H9 (cell line): ENCODE measurements at regions not wholly inside any gene's neighbourhood (a gene's known extent, or its start where the extent isn't known, plus 50 kb on each side); places are given as distances from the start of the nearest gene placed in this dataset.

Experiments used
- DNase-seq: peaks from one replicate; pipeline ENCODE4 v3.0.0-alpha.2; 2017
- H2AFZ ChIP-seq: one replicate; pipeline ENCODE4 v1.6.1; 2013; ENCODE audit warnings: mild to moderate bottlenecking, low read length, control low read depth, moderate library complexity
- H2AK5ac ChIP-seq: 2 replicates; pipeline ENCODE4 v1.6.1; 2013; ENCODE audit warnings: low read length, control low read depth, mixed read lengths; ENCODE audit not compliant: insufficient read length
- H2BK120ac ChIP-seq: one replicate; pipeline ENCODE4 v1.6.1; 2013; ENCODE audit warnings: low read depth, mild to moderate bottlenecking, low read length, control low read depth, inconsistent platforms; ENCODE audit not compliant: poor library complexity, severe bottlenecking
- H2BK12ac ChIP-seq: 2 replicates; pipeline ENCODE4 v1.6.1; 2013; ENCODE audit warnings: low read length, control low read depth, mixed read lengths, low read depth; ENCODE audit not compliant: insufficient read length
- H2BK15ac ChIP-seq: 2 replicates; pipeline ENCODE4 v1.6.1; 2013; ENCODE audit warnings: low read depth, low read length, control low read depth
- H2BK20ac ChIP-seq: one replicate; pipeline ENCODE4 v1.6.1; 2013; ENCODE audit warnings: low read depth, mild to moderate bottlenecking, low read length, control low read depth, inconsistent platforms; ENCODE audit not compliant: poor library complexity, severe bottlenecking
- H2BK5ac ChIP-seq: 2 replicates; pipeline ENCODE4 v1.6.1; 2013; ENCODE audit warnings: low read length, control low read depth, mixed read lengths; ENCODE audit not compliant: insufficient read length
- H3K14ac ChIP-seq: 2 replicates; pipeline ENCODE4 v1.6.1; 2013; ENCODE audit warnings: low read length, control low read depth; ENCODE audit not compliant: insufficient read depth
- H3K18ac ChIP-seq: 2 replicates; pipeline ENCODE4 v1.6.1; 2013; ENCODE audit warnings: low read depth, mild to moderate bottlenecking, mixed read lengths, low read length, control low read depth; ENCODE audit not compliant: insufficient read length
- H3K23ac ChIP-seq: 2 replicates; pipeline ENCODE4 v1.6.1; 2013; ENCODE audit warnings: low read length, control low read depth, mixed read lengths, low read depth; ENCODE audit not compliant: insufficient read length
- H3K23me2 ChIP-seq: 2 replicates; pipeline ENCODE4 v1.6.1; 2013; ENCODE audit warnings: low read depth, mild to moderate bottlenecking, mixed read lengths, low read length, control low read depth; ENCODE audit not compliant: insufficient read length, poor library complexity, severe bottlenecking
- H3K27ac ChIP-seq: 2 replicates; pipeline ENCODE4 v1.5.1; 2013; ENCODE audit warnings: low read length, control low read depth, mixed read lengths, low read depth; ENCODE audit not compliant: insufficient read length
- H3K27me3 ChIP-seq: 2 replicates; pipeline ENCODE4 v1.6.1; 2013; ENCODE audit warnings: low read length, control low read depth, inconsistent platforms; ENCODE audit not compliant: insufficient read depth
- H3K4ac ChIP-seq: 2 replicates; pipeline ENCODE4 v1.6.1; 2013; ENCODE audit warnings: low read depth, mild to moderate bottlenecking, control low read depth, inconsistent platforms, low read length, moderate library complexity
- H3K4me1 ChIP-seq: 2 replicates; pipeline ENCODE4 v1.6.1; 2013; ENCODE audit warnings: low read length, control low read depth, inconsistent platforms; ENCODE audit not compliant: insufficient read depth
- H3K4me2 ChIP-seq: 2 replicates; pipeline ENCODE4 v1.6.1; 2013; ENCODE audit warnings: low read length, control low read depth, mixed read lengths; ENCODE audit not compliant: insufficient read length, insufficient read depth
- H3K56ac ChIP-seq: 2 replicates; pipeline ENCODE4 v1.6.1; 2013; ENCODE audit warnings: low read depth, mild to moderate bottlenecking, mixed read lengths, low read length, control low read depth; ENCODE audit not compliant: insufficient read length
- H3K79me1 ChIP-seq: 2 replicates; pipeline ENCODE4 v1.6.1; 2013; ENCODE audit warnings: low read depth, mild to moderate bottlenecking, moderate library complexity, low read length, control low read depth, inconsistent platforms; ENCODE audit not compliant: insufficient read depth, poor library complexity, severe bottlenecking
- H3K79me2 ChIP-seq: 2 replicates; pipeline ENCODE4 v1.6.1; 2013; ENCODE audit warnings: low read length, control low read depth, inconsistent platforms; ENCODE audit not compliant: insufficient read depth
- H3K9ac ChIP-seq: 2 replicates; pipeline ENCODE4 v1.6.1; 2013; ENCODE audit warnings: low read length, control low read depth, mixed read lengths; ENCODE audit not compliant: insufficient read length; ENCODE audit errors: extremely low read depth
- H3K9me3 ChIP-seq: one replicate; pipeline ENCODE4 v1.6.1; 2013; ENCODE audit warnings: low read depth, low read length, inconsistent platforms; ENCODE audit not compliant: control insufficient read depth
- H3T11ph ChIP-seq: one replicate; pipeline ENCODE4 v1.6.1; 2013; ENCODE audit warnings: mild to moderate bottlenecking, low read length, control low read depth, inconsistent platforms
- H4K20me1 ChIP-seq: one replicate; pipeline ENCODE4 v1.6.1; 2013; ENCODE audit not compliant: control insufficient read depth, insufficient read length, insufficient read depth
- H4K5ac ChIP-seq: 2 replicates; pipeline ENCODE4 v1.6.1; 2013; ENCODE audit warnings: low read depth, mild to moderate bottlenecking, mixed read lengths, low read length, control low read depth; ENCODE audit not compliant: insufficient read length
- H4K8ac ChIP-seq: replicated peaks from 2 replicates; pipeline ENCODE4 v1.6.1; 2013; ENCODE audit warnings: low read length, control low read depth, mixed read lengths, low read depth; ENCODE audit not compliant: insufficient read length
- H4K91ac ChIP-seq: 2 replicates; pipeline ENCODE4 v1.6.1; 2013; ENCODE audit warnings: low read depth, mild to moderate bottlenecking, moderate library complexity, mixed read lengths, low read length, control low read depth; ENCODE audit not compliant: insufficient read length
- H3K27ac Mint-ChIP-seq, 3 experiments: 2 replicates in 2 of 3; 3 replicates in 1 of 3; pipeline ENCODE4 v1.8.0; 2020 to 2021; ENCODE audit warnings: mixed read lengths in 3 of 3, mild to moderate bottlenecking in 1 of 3, moderate library complexity in 1 of 3
- H3K27me3 Mint-ChIP-seq: 2 replicates; pipeline ENCODE4 v1.8.0; 2021; ENCODE audit warnings: low read depth, mild to moderate bottlenecking, moderate library complexity, mixed read lengths
- H3K36me3 Mint-ChIP-seq, 3 experiments: 2 replicates in 2 of 3; 3 replicates in 1 of 3; pipeline ENCODE4 v1.8.0; 2020 to 2021; ENCODE audit warnings: low read depth in 3 of 3, mixed read lengths in 3 of 3; ENCODE audit not compliant: insufficient read depth in 1 of 3
- H3K4me1 Mint-ChIP-seq, 2 experiments: 2 replicates each; pipeline ENCODE4 v1.8.0; 2020; ENCODE audit warnings: mixed read lengths in 2 of 2
- H3K4me3 Mint-ChIP-seq, 2 experiments: 2 replicates in 1 of 2; 3 replicates in 1 of 2; pipeline ENCODE4 v1.8.0; 2020 to 2021; ENCODE audit warnings: mild to moderate bottlenecking in 2 of 2, mixed read lengths in 2 of 2, moderate library complexity in 1 of 2
- H3K9me3 Mint-ChIP-seq, 2 experiments: 2 replicates in 1 of 2; 3 replicates in 1 of 2; pipeline ENCODE4 v1.8.0; 2020; ENCODE audit warnings: mild to moderate bottlenecking in 2 of 2, mixed read lengths in 2 of 2, moderate library complexity in 1 of 2
- CTCF ChIP-seq: fragments of 200-600 bp; sonication (generic); conservative IDR thresholded peaks from 3 replicates; pipeline ENCODE4 v1.8.0; 2021; ENCODE audit warnings: antibody characterized with exemption, mild to moderate bottlenecking
- WGBS: extraction: QIAGEN DNeasy Blood & Tissue Kit; methylation state at CpG from one replicate; pipeline ENCODE4 v1.1.7; 2013; ENCODE audit warnings: missing lambda C conversion rate, low lambda C conversion rate, mixed read lengths; ENCODE audit not compliant: insufficient read length; ENCODE audit errors: extremely low coverage; 5-methylcytosine and 5-hydroxymethylcytosine counted together

- peaks cover 33 to 35% of the 10 kb centered on the region in 2 experiments for H3K4me1 Mint-ChIP-seq
- peaks cover 5 to 6% of the 10 kb centered on the region in 2 experiments; a peak in 2 of 5 replicates for H3K9me3 Mint-ChIP-seq
- H3K27ac Mint-ChIP-seq, result no peak overlapping the region
- Histone ChIP-seq H2AK5ac (no peak overlapping the region), H4K20me1 (no peaks in the 10 kb centered on the region), H2BK20ac (peak overlapping the region; percentile 60), H3K14ac (no peak overlapping the region), H4K5ac (no peak overlapping the region), H3K27me3 (no peaks in the 10 kb centered on the region; the same call in 1 of the 2 replicates), H3K23me2 (no peaks in the 10 kb centered on the region), H3K56ac (no peak overlapping the region), H3T11ph (no peak overlapping the region), H3K4me1 (peaks cover 2% of the 10 kb centered on the region; the same call in 1 of the 2 replicates), H3K23ac (no peak overlapping the region), H3K27ac (no peak overlapping the region), H2BK5ac (no peak overlapping the region), H4K8ac (no peak overlapping the region), H2AFZ (no peak overlapping the region), H2BK15ac (no peak overlapping the region), H3K4ac (no peak overlapping the region), H3K9me3 (no peaks in the 10 kb centered on the region), H3K79me1 (no peaks in the 10 kb centered on the region), H3K18ac (no peak overlapping the region), H3K4me2 (no peak overlapping the region), H2BK12ac (no peak overlapping the region), H3K9ac (no peak overlapping the region), H4K91ac (no peak overlapping the region), H2BK120ac (no peak overlapping the region), H3K79me2 (no peaks in the 10 kb centered on the region)
- H3K27me3 Mint-ChIP-seq, result peaks cover 2% of the 10 kb centered on the region; the same call in 1 of the 2 replicates
- DNase-seq, result no peak
- no CpG with 5 or more reads among the region's 1 CpG for WGBS
- no peak overlapping the region for H3K4me3 Mint-ChIP-seq
- no peak for TF ChIP-seq CTCF
- H3K36me3 Mint-ChIP-seq, result peaks cover 0 to 9% (median 0%) of the 10 kb centered on the region in 3 experiments; a peak in 2 of 7 replicates
Observed at GRCh38 chr6:139628270-139628669, 253.8 kb upstream of the CITED2 start.
